Fibroblast of lung (primary cell): ENCODE measurements at regions not wholly inside any gene's neighbourhood (a gene's known extent, or its start where the extent isn't known, plus 50 kb on each side); places are given as distances from the start of the nearest gene placed in this dataset.

Source experiments
- DNase-seq, 2 donors: peaks; one replicate each; pipeline versions ENCODE4 v3.0.0 to v3.0.0-alpha.2; 2010; ENCODE audit warnings: low read depth in 2 of 2
- H2AFZ ChIP-seq: 2 replicates; pipeline ENCODE4 v1.5.1; 2012; ENCODE audit warnings: low read length, control low read depth, inconsistent platforms
- H3K27ac ChIP-seq: 2 replicates; pipeline ENCODE4 v1.5.1; 2011; ENCODE audit warnings: low read length, control low read depth; ENCODE audit not compliant: insufficient read depth
- H3K27me3 ChIP-seq: 2 replicates; pipeline ENCODE4 v1.5.1; 2011; ENCODE audit warnings: mild to moderate bottlenecking, low read length; ENCODE audit not compliant: control insufficient read depth, insufficient read depth
- H3K36me3 ChIP-seq: 2 replicates; pipeline ENCODE4 v1.5.1; 2011; ENCODE audit warnings: low read length; ENCODE audit not compliant: control insufficient read depth, insufficient read depth
- H3K4me1 ChIP-seq: 2 replicates; pipeline ENCODE4 v1.5.1; 2011; ENCODE audit warnings: low read length; ENCODE audit not compliant: control insufficient read depth, insufficient read depth; ENCODE audit errors: extremely low read depth
- H3K4me2 ChIP-seq: 2 replicates; pipeline ENCODE4 v1.5.1; 2011; ENCODE audit warnings: low read length, control low read depth; ENCODE audit not compliant: insufficient read depth; ENCODE audit errors: extremely low read depth
- H3K4me3 ChIP-seq, 4 experiments: fragments of 200-600 bp in 1 of 4; sonication (generic) in 1 of 4; replicated peaks in 1 of 4; 2 replicates each; pipeline ENCODE4 v1.5.1; 2011 to 2016; ENCODE audit warnings: low read length in 4 of 4, low read depth in 3 of 4, mild to moderate bottlenecking in 3 of 4, control low read depth in 2 of 4, inconsistent platforms in 1 of 4, mixed read lengths in 1 of 4; ENCODE audit not compliant: insufficient read depth in 1 of 4; ENCODE audit errors: control extremely low read depth in 1 of 4
- H3K79me2 ChIP-seq: 2 replicates; pipeline ENCODE4 v1.5.1; 2012; ENCODE audit warnings: mild to moderate bottlenecking, low read length, inconsistent platforms; ENCODE audit not compliant: control insufficient read depth, insufficient read depth
- H3K9ac ChIP-seq: 2 replicates; pipeline ENCODE4 v1.5.1; 2011; ENCODE audit warnings: mild to moderate bottlenecking, low read length, control low read depth; ENCODE audit not compliant: insufficient read depth
- H3K9me3 ChIP-seq: 2 replicates; pipeline ENCODE4 v1.5.1; 2012; ENCODE audit warnings: low read depth, low read length; ENCODE audit not compliant: control insufficient read depth, insufficient read depth
- H4K20me1 ChIP-seq: 2 replicates; pipeline ENCODE4 v1.5.1; 2011; ENCODE audit warnings: low read length; ENCODE audit not compliant: control insufficient read depth, insufficient read depth; ENCODE audit errors: extremely low read depth
- EZH2 ChIP-seq: IDR thresholded peaks from 2 replicates; pipeline ENCODE4 v1.5.1; 2012; ENCODE audit warnings: low read length, control low read depth, mild to moderate bottlenecking; ENCODE audit errors: missing control alignments
- TF ChIP-seq, protein P1 (sequence below), 2 donors: IDR thresholded peaks in 1 of 2; conservative IDR thresholded peaks in 1 of 2; 1 replicate in 1 of 2; 2 replicates in 1 of 2; pipeline ENCODE4 v1.5.1; 2011 to 2012; ENCODE audit warnings: low read length in 2 of 2, control low read depth in 1 of 2, inconsistent platforms in 1 of 2, low read depth in 1 of 2, mild to moderate bottlenecking in 1 of 2

DNA sequence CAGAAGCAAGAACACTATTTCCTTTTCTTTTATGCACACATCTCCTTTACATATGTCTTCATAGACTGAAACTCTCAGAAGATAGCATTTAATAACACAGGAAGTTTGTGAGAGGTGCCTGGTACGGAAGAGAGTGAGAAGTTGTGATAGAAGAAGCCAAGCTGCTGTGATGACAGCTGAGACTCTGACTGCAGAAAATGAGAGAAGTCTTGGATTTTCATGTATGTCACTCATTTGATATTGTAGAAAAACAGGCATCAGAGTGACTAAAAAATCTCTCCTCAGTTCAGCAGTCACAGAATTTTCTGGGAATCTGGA, 154.9 kb upstream of the BMP2 start:
- H3K4me1 ChIP-seq, result no peaks in the 10 kb centered on the region
- H4K20me1 ChIP-seq, result no peaks in the 10 kb centered on the region

GRCh38 chr20:6611911-6612605, 155.4 kb upstream of the BMP2 start:
- H3K4me1 ChIP-seq, result no peaks in the 10 kb centered on the region
- no peaks in the 10 kb centered on the region for H4K20me1 ChIP-seq
- no peaks in the 10 kb centered on the region for H3K36me3 ChIP-seq
- H3K27me3 ChIP-seq, result no peaks in the 10 kb centered on the region
- H3K9me3 ChIP-seq, result no peaks in the 10 kb centered on the region
- H3K4me3 ChIP-seq, result no peak overlapping the region
- no peaks in the 10 kb centered on the region for H3K79me2 ChIP-seq
- no peak overlapping the region for H2AFZ ChIP-seq
- H3K27ac ChIP-seq, result no peak overlapping the region
- H3K9ac ChIP-seq, result no peak overlapping the region
- no peak overlapping the region for H3K4me2 ChIP-seq
- TF ChIP-seq, protein P1, sequence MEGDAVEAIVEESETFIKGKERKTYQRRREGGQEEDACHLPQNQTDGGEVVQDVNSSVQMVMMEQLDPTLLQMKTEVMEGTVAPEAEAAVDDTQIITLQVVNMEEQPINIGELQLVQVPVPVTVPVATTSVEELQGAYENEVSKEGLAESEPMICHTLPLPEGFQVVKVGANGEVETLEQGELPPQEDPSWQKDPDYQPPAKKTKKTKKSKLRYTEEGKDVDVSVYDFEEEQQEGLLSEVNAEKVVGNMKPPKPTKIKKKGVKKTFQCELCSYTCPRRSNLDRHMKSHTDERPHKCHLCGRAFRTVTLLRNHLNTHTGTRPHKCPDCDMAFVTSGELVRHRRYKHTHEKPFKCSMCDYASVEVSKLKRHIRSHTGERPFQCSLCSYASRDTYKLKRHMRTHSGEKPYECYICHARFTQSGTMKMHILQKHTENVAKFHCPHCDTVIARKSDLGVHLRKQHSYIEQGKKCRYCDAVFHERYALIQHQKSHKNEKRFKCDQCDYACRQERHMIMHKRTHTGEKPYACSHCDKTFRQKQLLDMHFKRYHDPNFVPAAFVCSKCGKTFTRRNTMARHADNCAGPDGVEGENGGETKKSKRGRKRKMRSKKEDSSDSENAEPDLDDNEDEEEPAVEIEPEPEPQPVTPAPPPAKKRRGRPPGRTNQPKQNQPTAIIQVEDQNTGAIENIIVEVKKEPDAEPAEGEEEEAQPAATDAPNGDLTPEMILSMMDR (conservative IDR thresholded peaks at IDR 0.05 in 1 of 2, IDR thresholded peaks at IDR 0.05 in 1 of 2; ENCODE audit: low read depth in 1 of 2, low read length in 2 of 2), result no peak
- TF ChIP-seq EZH2, result no peak
- DNase-seq, result no peak

More for the DNA sequence above, 154.9 kb upstream of the BMP2 start:
- Histone ChIP-seq H2AFZ (no peak overlapping the region), H3K27me3 (no peaks in the 10 kb centered on the region), H3K4me2 (no peak overlapping the region), H3K4me3 (no peak overlapping the region), H3K79me2 (no peaks in the 10 kb centered on the region), H3K27ac (no peak overlapping the region), H3K9me3 (no peaks in the 10 kb centered on the region), H3K36me3 (no peaks in the 10 kb centered on the region), H3K9ac (no peak overlapping the region)
- no peak for TF ChIP-seq EZH2
- TF ChIP-seq, protein P1 (conservative IDR thresholded peaks at IDR 0.05 in 1 of 2, IDR thresholded peaks at IDR 0.05 in 1 of 2; ENCODE audit: low read depth in 1 of 2, low read length in 2 of 2), result no peak
- DNase-seq, result no peak

- no peak for TF ChIP-seq EZH2
- TF ChIP-seq, protein P1 (conservative IDR thresholded peaks at IDR 0.05 in 1 of 2, IDR thresholded peaks at IDR 0.05 in 1 of 2; ENCODE audit: low read depth in 1 of 2, low read length in 2 of 2), result no peak
- Histone ChIP-seq H3K4me3 (no peak overlapping the region), H3K9ac (no peak overlapping the region), H2AFZ (no peak overlapping the region), H3K9me3 (no peaks in the 10 kb centered on the region), H3K36me3 (no peaks in the 10 kb centered on the region), H3K27me3 (no peaks in the 10 kb centered on the region), H3K4me2 (no peak overlapping the region), H3K4me1 (no peaks in the 10 kb centered on the region), H3K27ac (no peak overlapping the region), H4K20me1 (no peaks in the 10 kb centered on the region), H3K79me2 (no peaks in the 10 kb centered on the region)
- DNase-seq, result no peak
Measured at GRCh38 chr20:6606651-6607050, 160.8 kb upstream of the BMP2 start.
